D341Med (cell line): ENCODE measurements at regions not wholly inside any gene's neighbourhood (a gene's known extent, or its start where the extent isn't known, plus 50 kb on each side); places are given as distances from the start of the nearest gene placed in this dataset.

ENCODE experiments used
- DNase-seq: peaks from one replicate; pipeline ENCODE4 v3.0.0; 2012; ENCODE audit warnings: low spot score

DNA sequence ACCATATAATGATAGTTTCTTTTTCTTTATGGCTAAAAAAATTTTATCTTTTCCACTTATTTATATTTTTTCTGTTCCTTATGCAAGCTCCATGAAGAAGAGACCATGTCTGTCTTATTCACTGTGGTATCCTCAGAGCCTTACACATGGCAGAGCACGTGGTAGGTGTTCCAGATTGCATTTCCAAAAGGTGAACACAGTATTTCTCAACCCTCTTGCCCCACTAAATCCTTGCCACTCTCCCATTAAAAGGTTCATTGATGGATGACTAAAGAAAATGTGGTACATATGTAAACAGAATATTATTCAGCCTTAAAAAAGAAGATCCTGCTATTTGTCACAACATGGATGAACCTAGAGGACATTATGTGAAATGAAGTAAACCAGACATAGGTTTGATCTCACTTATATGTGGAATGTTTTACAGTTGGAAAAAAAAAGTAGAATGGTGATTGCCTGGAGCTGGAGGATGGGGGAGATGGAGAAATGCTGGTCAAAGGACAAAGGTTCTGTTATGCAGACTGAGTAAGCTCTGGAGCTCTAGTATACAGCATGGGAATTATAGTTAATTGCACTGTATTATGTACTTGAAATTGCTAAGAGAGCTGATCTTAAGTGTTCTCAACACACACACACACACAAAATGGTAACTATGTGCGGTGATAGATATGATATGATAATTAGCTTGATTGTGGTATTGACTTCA is 266.7 kb downstream of the CNTN3 start:
- no peak for DNase-seq

DNA sequence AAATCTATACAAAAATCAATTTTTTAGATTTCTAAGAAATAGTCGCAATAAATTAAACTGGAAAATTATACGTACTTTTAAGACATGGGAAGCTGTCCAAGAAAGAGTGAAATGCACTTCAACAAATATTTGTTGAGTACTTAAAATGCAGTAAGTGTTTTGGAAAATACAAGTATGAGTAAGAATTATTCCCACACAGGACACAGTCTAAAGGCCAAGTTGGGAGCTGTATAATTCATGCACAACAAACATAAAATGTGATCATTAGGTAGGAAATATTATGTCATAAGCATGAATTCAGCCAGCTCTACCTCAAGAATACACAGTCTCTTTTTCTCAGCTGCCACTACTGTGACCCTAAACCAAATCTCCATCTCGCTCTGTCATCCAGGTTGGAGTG is 267.6 kb downstream of the CNTN3 start:
- DNase-seq, result no peak

DNA sequence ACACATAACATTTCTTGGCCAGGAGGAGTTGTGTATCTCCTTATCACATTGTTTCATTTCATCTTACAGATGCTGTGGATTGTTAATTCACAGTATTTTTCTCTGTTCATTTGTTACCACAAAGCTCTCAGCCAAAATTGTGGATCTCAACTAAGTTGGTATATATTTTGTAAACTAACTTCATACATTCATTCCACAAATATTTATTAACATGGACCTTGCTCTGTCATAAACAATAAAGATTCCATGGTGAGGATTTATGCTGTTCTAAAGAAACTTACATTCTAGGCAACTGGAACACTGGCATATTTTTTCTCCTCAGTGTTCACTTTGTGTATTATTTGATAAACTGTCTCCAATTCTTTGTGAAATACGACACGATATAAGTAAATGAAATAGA is 268.8 kb downstream of the CNTN3 start:
- DNase-seq, result no peak

DNA sequence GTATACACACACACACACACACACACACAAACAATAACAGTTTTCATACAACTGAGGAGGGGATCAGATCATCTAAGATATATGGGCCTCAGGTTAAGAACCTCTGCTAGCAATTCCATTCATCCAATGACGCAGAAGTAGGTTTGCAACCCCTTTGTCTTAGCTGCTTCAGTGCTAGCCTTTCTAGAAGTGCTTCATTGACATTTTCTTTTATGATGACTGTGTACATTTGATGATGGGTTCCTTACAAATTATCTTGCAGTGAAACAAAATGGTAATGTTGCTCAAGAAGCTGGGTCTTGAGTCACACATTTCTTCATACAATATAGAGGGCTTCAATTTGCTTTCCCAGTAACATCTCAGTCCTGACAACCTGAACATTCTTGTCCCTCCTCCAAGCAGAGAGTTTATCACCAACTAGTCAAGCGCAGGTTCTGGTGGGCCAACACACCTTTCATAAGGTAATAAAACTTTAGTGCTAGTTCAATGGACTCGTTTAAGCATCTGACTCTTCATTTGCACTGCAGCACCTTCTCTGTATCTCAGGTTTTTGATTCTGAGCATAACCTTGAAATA is 269.5 kb downstream of the CNTN3 start:
- no peak for DNase-seq

DNA sequence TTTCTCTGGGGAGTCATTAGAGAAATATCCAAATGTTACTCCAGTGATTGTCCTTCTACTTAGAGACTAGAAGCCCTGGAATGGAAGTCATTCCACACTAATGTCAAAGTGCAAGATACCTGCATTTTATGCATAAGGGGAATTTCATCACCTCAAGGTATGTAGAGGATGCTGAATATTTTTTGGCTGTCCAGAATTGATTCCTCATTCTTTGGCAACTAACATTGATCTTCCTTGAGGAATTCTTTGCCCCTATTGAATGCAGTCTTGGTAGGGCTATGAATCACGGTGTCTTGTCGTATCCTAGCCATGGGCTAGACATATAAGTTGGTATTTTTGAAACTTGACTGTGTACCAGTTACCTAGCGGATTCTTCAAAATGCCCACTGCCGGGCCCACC is 271.1 kb downstream of the CNTN3 start:
- DNase-seq, result no peak

DNA sequence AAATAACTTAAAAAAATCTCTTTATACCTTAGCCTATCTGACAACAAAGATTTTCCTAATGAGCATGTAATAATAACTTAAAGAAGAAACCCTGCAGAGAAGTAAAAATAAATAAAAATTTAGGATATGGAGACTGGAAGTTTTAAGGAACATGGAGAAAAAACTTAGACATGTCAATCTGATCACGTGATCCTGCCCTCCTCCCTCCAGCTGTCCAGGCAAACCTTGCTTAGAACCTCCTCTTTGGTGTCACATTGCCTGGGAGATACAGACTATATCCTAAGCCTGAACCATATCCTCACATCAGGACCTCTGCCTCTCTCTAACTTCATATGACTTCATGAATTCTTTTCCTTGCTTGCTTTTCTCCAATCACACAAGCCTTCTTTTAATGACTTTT is 275.5 kb downstream of the CNTN3 start:
- DNase-seq, result no peak

DNA sequence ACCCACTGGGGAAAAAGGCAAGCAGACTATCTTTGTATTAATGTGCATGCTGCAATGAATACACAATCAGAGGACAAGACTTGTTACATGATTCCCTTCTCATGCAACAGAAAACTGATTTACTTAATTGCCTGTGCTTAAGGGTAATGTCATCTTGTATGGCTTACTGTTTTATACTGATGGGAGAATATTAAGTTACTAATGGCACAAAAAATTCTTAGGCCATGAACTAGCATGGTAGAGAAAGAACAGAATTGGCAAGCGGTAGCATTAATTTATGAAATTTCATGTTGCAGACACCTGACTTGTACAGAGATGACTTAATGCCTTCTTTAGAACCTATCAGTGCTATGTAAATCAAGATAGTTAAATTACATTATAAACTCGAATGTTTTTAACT is 282.3 kb downstream of the CNTN3 start:
- no peak for DNase-seq

DNA sequence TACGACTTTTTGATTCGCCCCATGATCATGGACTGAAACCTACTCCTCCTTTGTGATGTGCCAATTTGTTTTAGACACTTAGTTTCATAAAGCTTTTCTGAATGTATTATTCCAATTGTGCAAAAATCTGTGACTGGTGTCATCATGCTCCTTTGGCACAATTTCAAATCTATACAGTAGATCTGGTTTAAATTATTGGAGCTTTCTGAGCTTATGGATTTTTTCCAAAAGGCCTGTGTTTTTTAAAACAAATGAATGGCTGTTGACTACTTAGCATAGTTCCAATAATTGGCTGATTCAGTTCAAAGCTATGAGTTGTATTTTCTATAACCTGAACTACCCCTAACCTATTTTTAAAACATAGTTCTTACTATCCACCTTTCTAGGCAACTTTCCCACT is 282.7 kb downstream of the CNTN3 start:
- no peak for DNase-seq

DNA sequence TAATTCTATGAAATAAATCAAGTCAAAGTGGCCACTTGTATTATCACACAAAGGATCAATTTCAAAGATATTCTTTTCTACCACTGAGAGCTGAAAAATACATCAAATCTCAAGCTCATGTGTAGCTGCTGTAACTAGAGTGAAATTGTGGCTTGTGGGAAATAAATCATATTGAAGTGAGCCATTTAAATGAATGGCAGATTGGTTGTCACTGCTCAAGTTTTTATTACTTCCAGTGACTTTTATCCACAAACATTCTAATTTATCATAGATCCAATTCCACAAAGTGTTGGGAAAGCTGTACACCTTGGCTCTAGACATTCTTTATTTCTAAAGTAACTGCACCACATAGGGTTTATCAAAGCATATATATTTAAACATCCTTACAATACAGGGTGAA is 285.4 kb downstream of the CNTN3 start:
- no peak for DNase-seq

DNA sequence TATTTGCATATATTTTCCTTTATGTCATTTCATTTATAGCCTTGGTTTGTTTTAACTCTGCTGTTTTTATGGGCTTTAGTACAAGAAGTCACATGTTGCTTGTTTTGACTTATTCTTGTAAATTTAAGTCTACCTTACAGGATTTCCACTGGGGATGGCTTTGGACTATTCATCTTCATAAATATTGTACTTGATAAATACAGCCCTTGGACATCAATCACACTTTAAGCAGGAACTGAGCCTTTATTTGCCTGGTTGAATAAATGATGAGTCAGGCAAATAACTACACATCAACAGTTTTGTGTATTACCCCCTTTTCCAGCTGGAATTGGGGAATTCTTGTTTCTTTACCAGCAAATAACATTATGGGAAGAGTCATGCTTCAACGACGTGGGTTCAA is 286.0 kb downstream of the CNTN3 start:
- DNase-seq, result no peak

DNA sequence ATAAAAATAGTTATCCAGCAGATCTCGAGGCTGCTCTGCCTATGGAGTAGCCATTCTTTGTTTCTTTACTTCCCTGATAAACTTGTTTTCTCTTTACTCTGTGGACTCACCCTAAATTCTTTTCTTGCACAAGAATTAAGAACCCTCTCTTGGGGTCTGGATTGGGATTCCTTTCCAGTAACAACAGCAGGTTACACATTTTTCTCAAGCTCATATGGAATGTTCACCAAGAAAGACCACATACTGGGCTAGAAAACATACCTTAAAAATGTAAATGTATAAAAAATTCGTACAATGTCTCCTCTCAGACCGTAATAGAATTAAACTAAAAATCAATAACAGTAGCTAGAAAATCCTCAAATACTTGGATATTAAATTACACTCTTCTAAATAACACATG is 299.2 kb downstream of the CNTN3 start:
- no peak for DNase-seq

DNA sequence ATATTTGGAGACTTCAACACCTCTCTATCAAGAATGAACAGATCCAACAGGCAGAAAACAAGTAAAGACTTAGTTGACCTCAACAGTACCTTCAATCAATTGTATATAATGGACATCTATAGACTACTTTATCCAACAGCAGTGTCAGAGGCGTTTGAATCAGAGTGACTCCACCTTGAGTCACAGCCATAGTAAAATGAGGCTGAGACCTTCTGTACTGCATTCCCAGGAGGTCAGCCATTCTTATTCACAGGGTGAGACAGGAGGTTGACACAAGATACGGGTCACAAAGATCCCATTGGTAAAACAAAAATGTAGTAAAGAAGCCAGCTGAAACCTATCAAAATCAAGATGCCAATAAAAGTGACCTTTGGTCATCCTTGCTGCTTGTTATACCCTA is 299.8 kb downstream of the CNTN3 start:
- no peak for DNase-seq

DNA sequence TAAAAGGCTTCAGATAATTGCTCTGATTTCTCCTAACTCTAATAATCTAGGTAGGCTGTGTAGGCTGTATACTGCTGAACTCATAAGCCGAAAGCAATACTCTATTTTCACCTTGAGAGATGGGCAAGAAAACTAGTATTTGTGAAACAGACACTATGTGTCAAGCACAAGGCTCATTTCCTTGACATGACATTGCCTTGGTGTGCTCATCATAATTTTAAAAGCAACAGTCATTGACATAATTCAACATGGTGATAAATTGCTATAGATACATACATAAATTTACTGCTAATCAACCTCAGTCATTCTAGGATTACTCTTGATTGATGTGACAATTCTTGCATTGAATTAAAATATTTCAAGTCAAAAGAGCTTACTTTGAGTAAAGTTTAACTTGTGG is 304.7 kb downstream of the CNTN3 start:
- DNase-seq, result no peak

DNA sequence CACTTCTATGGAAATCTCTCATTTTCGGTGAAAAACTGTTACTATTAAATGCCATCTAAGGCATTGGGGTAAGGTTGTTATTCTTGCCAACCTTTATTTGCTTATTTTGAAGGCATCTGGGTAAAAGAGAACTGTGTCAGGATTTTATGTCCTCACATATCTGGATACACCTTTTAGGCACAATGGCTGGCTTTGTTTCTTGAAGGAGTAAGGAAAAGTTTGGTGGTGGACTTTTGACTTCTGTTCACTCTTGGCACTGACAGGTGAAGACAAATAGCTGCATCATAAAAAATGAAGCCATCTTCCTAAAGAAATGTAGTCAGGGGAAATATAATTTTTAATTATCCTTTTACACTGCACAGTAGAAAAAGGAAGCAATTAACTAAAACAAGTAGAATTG is 310.0 kb downstream of the CNTN3 start:
- DNase-seq, result no peak

DNA sequence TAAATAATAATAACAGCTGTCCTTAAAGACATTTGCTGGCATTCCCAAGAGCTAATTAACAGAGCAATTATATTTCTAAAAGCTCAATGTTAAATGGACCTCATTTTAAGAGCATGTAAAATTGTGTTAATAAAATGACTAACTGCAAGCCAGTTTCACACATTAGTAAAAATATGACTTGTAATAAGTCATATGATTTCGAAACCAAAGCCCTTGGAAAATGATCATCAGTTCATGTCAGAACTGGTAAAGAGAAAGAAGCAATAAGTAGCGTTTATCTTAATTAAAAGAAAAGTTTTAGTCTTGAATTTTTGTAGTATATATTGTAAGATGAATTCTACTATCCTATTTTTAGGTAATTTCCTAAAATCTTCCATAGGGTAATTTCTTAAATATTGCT is 310.7 kb downstream of the CNTN3 start:
- no peak for DNase-seq

DNA sequence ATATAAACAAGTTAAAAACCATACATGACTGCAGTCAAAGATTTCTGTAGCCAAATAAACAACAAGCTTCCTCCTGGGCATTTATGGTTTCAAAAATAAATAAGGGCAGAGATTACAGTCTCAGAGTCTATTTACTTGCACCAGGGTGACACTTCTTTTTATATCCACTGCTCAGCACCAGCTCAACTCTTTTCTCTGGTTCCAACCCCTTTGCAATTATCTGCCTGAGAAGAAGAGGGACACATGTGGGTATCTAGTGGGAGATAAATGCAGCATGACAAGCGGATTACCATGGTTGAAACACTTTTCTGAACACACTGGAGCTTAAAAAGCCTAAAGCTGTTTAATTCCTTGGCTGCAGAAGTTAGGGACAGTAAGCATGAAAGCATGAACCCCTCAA is 311.5 kb downstream of the CNTN3 start:
- peak; percentile 41 for DNase-seq

DNA sequence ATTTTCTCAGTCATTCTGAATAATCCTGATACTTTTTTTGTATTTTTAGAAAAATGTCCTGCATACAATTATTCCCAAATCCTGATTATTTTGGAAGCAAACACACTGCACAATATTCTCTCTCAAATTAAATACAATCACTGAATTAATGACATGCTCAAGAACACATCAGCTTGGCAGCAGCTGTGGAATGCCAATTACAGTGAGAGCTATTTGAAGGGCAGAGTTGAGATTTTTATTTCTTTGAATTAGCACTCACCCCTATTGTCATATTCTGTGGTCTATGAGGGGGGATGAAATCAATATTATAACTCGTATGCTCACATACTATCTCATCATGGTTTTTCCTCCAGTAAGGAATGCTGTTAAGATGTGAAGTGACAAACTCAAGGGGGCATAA is 312.2 kb downstream of the CNTN3 start:
- no peak for DNase-seq

DNA sequence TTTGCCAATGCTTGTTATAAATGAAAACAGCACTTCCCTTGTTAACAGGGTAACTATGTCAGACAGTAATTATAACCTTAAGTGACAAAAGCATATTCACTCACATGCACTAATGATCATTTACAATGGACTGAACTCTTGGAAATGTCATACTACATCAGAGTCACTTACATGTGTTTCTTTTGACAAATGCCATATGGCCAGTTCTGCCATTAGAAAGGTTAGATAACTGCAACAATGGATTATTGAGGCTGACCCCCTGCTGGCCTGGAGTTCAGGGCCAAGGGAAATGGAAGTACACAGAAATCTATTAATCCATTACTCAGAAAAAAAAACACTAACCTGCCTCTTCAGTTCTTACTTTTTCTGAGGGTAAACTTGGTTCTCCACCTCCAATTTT is 313.4 kb downstream of the CNTN3 start:
- no peak for DNase-seq

DNA sequence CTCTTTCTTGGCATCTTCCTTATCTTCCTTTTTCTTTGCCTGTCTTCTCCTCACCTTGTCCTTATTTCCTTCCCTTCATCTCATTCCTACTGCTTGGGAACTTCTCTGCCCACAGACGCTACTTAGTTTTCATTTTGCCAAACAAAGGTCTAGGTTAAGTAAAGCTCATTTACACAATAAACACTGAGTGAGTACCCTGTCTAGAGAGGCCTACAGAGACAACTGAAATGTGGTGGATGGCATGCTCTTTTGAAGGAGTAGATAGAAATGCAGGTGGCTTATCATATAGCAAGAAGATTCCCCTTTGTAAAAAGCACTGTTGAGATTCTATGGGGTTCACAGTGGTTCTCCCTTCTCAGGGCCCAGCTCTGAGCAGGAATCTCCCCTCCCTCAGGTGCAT is 319.0 kb downstream of the CNTN3 start:
- no peak for DNase-seq

DNA sequence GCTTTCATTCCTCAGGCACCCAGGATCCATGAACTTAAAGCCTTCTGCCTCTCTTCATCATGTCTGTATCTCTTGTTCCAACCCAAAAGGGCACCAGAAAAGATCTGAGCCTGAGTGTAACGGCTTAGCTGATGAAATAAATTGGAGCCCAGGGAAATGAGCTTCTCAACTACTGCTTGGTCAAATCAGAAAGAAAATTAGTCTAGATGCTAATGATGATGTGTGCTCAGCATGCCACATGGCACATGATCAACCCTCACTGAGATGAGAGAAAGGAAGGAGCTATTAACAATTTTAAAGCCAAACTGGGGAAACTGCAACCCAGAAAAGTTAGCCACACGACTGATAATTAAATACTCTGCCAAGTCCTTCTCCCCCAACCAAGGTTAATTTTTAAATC is 325.7 kb downstream of the CNTN3 start:
- no peak for DNase-seq

DNA sequence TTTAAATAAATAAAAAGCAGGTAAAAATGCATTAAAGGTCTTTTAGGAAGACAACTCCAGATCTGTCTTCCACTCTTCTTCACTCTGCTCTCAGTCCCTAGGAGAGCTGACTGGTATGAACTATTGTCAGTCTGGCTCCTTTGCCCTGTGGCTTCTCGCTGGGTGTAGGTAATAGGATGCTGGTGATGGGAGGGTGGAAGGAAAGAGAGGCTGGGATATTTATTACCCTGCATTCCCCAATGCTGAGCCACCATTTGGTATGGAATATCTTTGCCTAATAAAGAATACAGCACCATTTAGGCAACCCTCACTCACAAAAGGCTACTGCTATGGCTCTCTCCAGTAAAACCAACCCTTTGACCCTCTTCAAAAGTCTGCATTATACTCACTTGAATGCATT is 326.9 kb downstream of the CNTN3 start:
- DNase-seq, result no peak

DNA sequence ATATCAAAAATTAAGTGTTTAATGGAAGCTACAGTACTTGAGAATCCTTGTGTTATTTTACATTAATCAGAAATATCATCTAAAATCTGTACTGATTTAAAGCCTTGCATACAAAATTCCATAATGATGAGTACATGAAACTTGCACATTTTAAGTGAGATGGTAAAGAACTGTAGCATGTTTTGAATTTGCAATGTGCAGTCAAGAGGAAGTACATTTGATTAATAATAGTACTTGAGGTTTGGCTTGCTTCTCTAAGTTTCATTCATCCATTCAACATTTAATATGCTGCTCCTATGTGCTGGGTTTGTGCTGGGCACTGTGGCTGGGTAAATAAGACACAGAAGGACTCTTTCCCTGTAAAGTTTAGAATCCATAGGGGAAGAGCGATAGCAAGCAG is 332.3 kb downstream of the CNTN3 start:
- no peak for DNase-seq

DNA sequence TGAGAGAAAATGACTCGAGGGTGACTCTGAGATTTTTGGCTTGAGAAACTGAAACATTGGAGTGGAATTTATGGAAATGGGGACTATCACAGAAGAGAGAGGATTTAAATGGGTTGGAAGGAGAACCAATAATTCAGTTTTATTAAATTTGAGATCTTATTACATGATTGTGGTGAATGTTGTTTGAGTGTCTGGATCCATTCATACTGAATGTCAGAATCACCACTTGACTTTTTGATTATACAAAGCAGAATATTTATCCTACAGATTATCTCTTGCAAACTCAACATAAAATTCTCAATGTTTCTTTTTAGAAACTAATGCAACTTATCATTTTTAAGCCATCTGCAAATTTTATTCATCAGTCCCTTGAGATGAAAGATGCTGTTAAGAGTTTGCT is 332.8 kb downstream of the CNTN3 start:
- no peak for DNase-seq
